ENCODE measurements at regions not wholly inside any gene's neighbourhood (a gene's known extent, or its start where the extent isn't known, plus 50 kb on each side); places are given as distances from the start of the nearest gene placed in this dataset.

GRCh38 chr4:31059753-31060522 is 339.8 kb downstream of the PCDH7 start:
- peak; percentile 19 for FAIRE-seq
- H3K4me3 ChIP-seq (ENCODE audit: low read depth in 1 of 3, low read length in 3 of 3): no peak overlapping the region
- no peak for DNase-seq
- no peak overlapping the region for H3K27ac ChIP-seq (ENCODE audit: low read depth in 1 of 3, low read length in 2 of 3)
- H3K9me3 ChIP-seq (ENCODE audit: control insufficient read depth in 2 of 2, insufficient read depth in 1 of 2, low read depth in 1 of 2, low read length in 1 of 2): no peaks in the 10 kb centered on the region
- no peaks in the 10 kb centered on the region for H3K27me3 ChIP-seq (ENCODE audit: control insufficient read depth in 3 of 3, insufficient read depth in 3 of 3, low read length in 3 of 3)
- 60 to 90% (median 78%) methylated on average over 2 of the region's 2 CpGs for WGBS, 3 donors
- H3K36me3 ChIP-seq (ENCODE audit: control insufficient read depth in 3 of 3, insufficient read depth in 2 of 3, low read depth in 1 of 3, low read length in 3 of 3): no peaks in the 10 kb centered on the region
- H3K4me1 ChIP-seq (ENCODE audit: control insufficient read depth in 3 of 3, insufficient read depth in 2 of 3, low read depth in 1 of 3, low read length in 2 of 3): no peaks in the 10 kb centered on the region

GRCh38 chr4:31065086-31065485 is 344.9 kb downstream of the PCDH7 start:
- Histone ChIP-seq H3K27me3 (ENCODE audit: control insufficient read depth in 3 of 3, insufficient read depth in 3 of 3, low read length in 3 of 3) (no peaks in the 10 kb centered on the region), H3K36me3 (ENCODE audit: control insufficient read depth in 3 of 3, insufficient read depth in 2 of 3, low read depth in 1 of 3, low read length in 3 of 3) (no peaks in the 10 kb centered on the region), H3K4me1 (ENCODE audit: control insufficient read depth in 3 of 3, insufficient read depth in 2 of 3, low read depth in 1 of 3, low read length in 2 of 3) (no peaks in the 10 kb centered on the region), H3K4me3 (ENCODE audit: low read depth in 1 of 3, low read length in 3 of 3) (no peak overlapping the region), H3K27ac (ENCODE audit: low read depth in 1 of 3, low read length in 2 of 3) (no peak overlapping the region), H3K9me3 (ENCODE audit: control insufficient read depth in 2 of 2, insufficient read depth in 1 of 2, low read depth in 1 of 2, low read length in 1 of 2) (no peaks in the 10 kb centered on the region)
- DNase-seq (no peak), FAIRE-seq (no peak)
- WGBS, 3 donors: 93 to 95% (median 94%) methylated on average over 3 of the region's 3 CpGs

DNA sequence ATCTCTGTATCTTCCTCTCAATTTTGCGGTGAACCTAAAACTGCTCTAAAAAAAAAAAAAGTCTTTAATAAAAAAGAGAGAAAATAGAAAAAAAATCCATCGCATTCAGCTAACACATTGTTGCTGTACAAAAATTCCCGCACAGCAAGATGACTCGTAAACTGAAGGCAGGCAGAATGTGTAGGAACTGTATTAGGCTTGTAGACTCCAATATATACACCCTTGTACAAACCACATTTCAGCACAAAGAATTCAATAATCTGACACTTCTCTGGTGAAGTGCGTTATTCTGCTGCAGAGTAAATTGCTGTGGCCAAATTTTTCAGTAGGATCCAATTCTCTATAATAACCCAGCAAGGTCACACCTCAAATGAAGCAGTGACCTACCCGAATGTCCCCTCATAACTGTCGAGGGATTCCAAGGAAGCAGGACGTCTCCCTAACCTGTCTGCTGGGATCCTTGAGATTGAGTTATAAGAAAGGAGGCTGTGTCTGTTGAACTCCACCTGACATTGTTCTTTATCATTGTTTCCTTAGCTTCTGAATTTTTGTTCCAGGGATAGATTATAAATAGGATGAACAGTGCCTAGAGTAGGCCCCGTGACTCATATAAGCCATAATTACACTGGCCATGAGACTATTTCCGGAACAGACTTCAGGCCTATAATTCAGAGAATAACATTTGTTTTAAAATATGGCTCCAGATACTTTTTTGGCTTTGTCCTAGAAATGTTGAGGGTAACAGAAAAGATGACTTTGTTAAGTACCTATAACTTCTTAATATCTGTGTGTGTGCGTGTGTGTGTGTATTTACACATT is 348.3 kb downstream of the PCDH7 start:
- no peaks in the 10 kb centered on the region for H3K27me3 ChIP-seq (ENCODE audit: control insufficient read depth in 3 of 3, insufficient read depth in 3 of 3, low read length in 3 of 3)
- H3K4me3 ChIP-seq (ENCODE audit: low read depth in 1 of 3, low read length in 3 of 3): no peak overlapping the region
- H3K9me3 ChIP-seq (ENCODE audit: control insufficient read depth in 2 of 2, insufficient read depth in 1 of 2, low read depth in 1 of 2, low read length in 1 of 2): no peaks in the 10 kb centered on the region
- H3K4me1 ChIP-seq (ENCODE audit: control insufficient read depth in 3 of 3, insufficient read depth in 2 of 3, low read depth in 1 of 3, low read length in 2 of 3): no peaks in the 10 kb centered on the region
- DNase-seq (no peak), FAIRE-seq (no peak)
- 88 to 91% (median 90%) methylated on average over 11 of the region's 11 CpGs for WGBS, 3 donors
- H3K36me3 ChIP-seq (ENCODE audit: control insufficient read depth in 3 of 3, insufficient read depth in 2 of 3, low read depth in 1 of 3, low read length in 3 of 3): no peaks in the 10 kb centered on the region
- H3K27ac ChIP-seq (ENCODE audit: low read depth in 1 of 3, low read length in 2 of 3): no peak overlapping the region

- H3K27ac ChIP-seq (ENCODE audit: low read depth in 1 of 3, low read length in 2 of 3): no peak overlapping the region
- H3K4me1 ChIP-seq (ENCODE audit: control insufficient read depth in 3 of 3, insufficient read depth in 2 of 3, low read depth in 1 of 3, low read length in 2 of 3): no peaks in the 10 kb centered on the region
- 72 to 79% (median 75%) methylated on average over 1 of the region's 1 CpG for WGBS, 3 donors
- no peak overlapping the region for H3K4me3 ChIP-seq (ENCODE audit: low read depth in 1 of 3, low read length in 3 of 3)
- no peaks in the 10 kb centered on the region for H3K27me3 ChIP-seq (ENCODE audit: control insufficient read depth in 3 of 3, insufficient read depth in 3 of 3, low read length in 3 of 3)
- H3K9me3 ChIP-seq (ENCODE audit: control insufficient read depth in 2 of 2, insufficient read depth in 1 of 2, low read depth in 1 of 2, low read length in 1 of 2): no peaks in the 10 kb centered on the region
- no peak for FAIRE-seq
- no peak for DNase-seq
- H3K36me3 ChIP-seq (ENCODE audit: control insufficient read depth in 3 of 3, insufficient read depth in 2 of 3, low read depth in 1 of 3, low read length in 3 of 3): no peaks in the 10 kb centered on the region
Observed at GRCh38 chr4:31069151-31069550, 349.0 kb downstream of the PCDH7 start.

DNA sequence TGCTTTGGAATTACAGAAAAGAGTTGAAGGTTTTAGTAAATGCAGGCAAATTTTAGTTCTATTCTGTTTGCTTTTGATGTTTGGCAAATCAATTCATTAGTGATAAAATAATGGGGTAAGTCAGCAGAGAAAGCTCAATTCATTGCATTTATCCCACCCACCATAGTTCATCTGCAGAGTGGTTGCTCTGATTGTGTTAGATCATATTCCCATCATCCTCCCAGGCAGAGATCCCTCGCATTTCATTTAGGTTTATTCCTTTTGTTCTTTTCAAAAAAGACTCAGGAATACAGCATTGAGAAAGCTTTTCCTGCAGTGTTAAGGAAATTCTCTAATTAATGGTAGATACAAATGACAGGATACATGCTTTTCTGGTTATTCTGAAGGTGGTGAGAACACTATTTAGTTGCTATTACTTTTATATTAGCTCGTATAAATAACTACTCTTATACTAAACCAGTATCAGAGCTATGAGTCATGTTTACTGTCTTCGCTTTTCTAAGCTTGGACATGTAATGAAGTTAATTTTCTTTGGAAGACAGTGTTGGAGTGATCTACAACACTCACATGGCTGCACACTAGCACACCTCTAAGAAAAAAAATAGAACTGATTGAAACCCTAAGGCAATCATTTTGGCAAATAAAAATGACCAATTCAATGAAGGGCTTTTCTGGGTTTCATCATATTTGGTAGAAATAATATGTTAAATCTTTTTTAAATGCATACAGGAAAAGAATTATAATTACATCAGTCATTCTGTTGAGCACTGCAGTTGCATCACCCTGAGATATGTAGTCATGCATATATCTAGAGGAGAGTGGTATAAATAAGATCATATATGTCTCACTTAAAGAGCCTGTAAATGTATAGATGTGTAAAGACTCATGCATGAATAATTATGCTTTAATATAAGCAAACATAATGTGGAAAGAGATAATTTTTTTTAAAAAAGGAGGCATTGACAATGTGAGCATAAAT is 351.6 kb downstream of the PCDH7 start:
- DNase-seq (no peak), FAIRE-seq (no peak)
- Histone ChIP-seq H3K4me1 (ENCODE audit: control insufficient read depth in 3 of 3, insufficient read depth in 2 of 3, low read depth in 1 of 3, low read length in 2 of 3) (no peaks in the 10 kb centered on the region), H3K36me3 (ENCODE audit: control insufficient read depth in 3 of 3, insufficient read depth in 2 of 3, low read depth in 1 of 3, low read length in 3 of 3) (no peaks in the 10 kb centered on the region), H3K9me3 (ENCODE audit: control insufficient read depth in 2 of 2, insufficient read depth in 1 of 2, low read depth in 1 of 2, low read length in 1 of 2) (no peaks in the 10 kb centered on the region), H3K4me3 (ENCODE audit: low read depth in 1 of 3, low read length in 3 of 3) (no peak overlapping the region), H3K27me3 (ENCODE audit: control insufficient read depth in 3 of 3, insufficient read depth in 3 of 3, low read length in 3 of 3) (no peaks in the 10 kb centered on the region), H3K27ac (ENCODE audit: low read depth in 1 of 3, low read length in 2 of 3) (no peak overlapping the region)
- WGBS, 3 donors: 72 to 84% (median 75%) methylated on average over 3 of the region's 3 CpGs

GRCh38 chr4:31075969-31076368 is 355.8 kb downstream of the PCDH7 start:
- H3K36me3 ChIP-seq (ENCODE audit: control insufficient read depth in 3 of 3, insufficient read depth in 2 of 3, low read depth in 1 of 3, low read length in 3 of 3): no peaks in the 10 kb centered on the region
- H3K4me1 ChIP-seq (ENCODE audit: control insufficient read depth in 3 of 3, insufficient read depth in 2 of 3, low read depth in 1 of 3, low read length in 2 of 3): no peaks in the 10 kb centered on the region
- no peak overlapping the region for H3K4me3 ChIP-seq (ENCODE audit: low read depth in 1 of 3, low read length in 3 of 3)
- 11 to 78% (median 37%) methylated on average over 1 of the region's 1 CpG for WGBS, 3 donors
- no peaks in the 10 kb centered on the region for H3K9me3 ChIP-seq (ENCODE audit: control insufficient read depth in 2 of 2, insufficient read depth in 1 of 2, low read depth in 1 of 2, low read length in 1 of 2)
- no peak overlapping the region for H3K27ac ChIP-seq (ENCODE audit: low read depth in 1 of 3, low read length in 2 of 3)
- no peaks in the 10 kb centered on the region for H3K27me3 ChIP-seq (ENCODE audit: control insufficient read depth in 3 of 3, insufficient read depth in 3 of 3, low read length in 3 of 3)
- FAIRE-seq: no peak
- DNase-seq: no peak

GRCh38 chr4:31078661-31079060 is 358.5 kb downstream of the PCDH7 start:
- H3K4me1 ChIP-seq (ENCODE audit: control insufficient read depth in 3 of 3, insufficient read depth in 2 of 3, low read depth in 1 of 3, low read length in 2 of 3): no peaks in the 10 kb centered on the region
- FAIRE-seq (no peak), DNase-seq (no peak)
- H3K4me3 ChIP-seq (ENCODE audit: low read depth in 1 of 3, low read length in 3 of 3): no peak overlapping the region
- no peak overlapping the region for H3K27ac ChIP-seq (ENCODE audit: low read depth in 1 of 3, low read length in 2 of 3)
- H3K9me3 ChIP-seq (ENCODE audit: control insufficient read depth in 2 of 2, insufficient read depth in 1 of 2, low read depth in 1 of 2, low read length in 1 of 2): no peaks in the 10 kb centered on the region
- no peaks in the 10 kb centered on the region for H3K36me3 ChIP-seq (ENCODE audit: control insufficient read depth in 3 of 3, insufficient read depth in 2 of 3, low read depth in 1 of 3, low read length in 3 of 3)
- 88 to 93% (median 92%) methylated on average over 1 of the region's 1 CpG for whole genome bisulfite sequencing, 3 donors
- no peaks in the 10 kb centered on the region for H3K27me3 ChIP-seq (ENCODE audit: control insufficient read depth in 3 of 3, insufficient read depth in 3 of 3, low read length in 3 of 3)

- Histone ChIP-seq H3K27ac (ENCODE audit: low read depth in 1 of 3, low read length in 2 of 3) (no peak overlapping the region), H3K27me3 (ENCODE audit: control insufficient read depth in 3 of 3, insufficient read depth in 3 of 3, low read length in 3 of 3) (no peaks in the 10 kb centered on the region), H3K36me3 (ENCODE audit: control insufficient read depth in 3 of 3, insufficient read depth in 2 of 3, low read depth in 1 of 3, low read length in 3 of 3) (no peaks in the 10 kb centered on the region), H3K4me3 (ENCODE audit: low read depth in 1 of 3, low read length in 3 of 3) (no peak overlapping the region), H3K4me1 (ENCODE audit: control insufficient read depth in 3 of 3, insufficient read depth in 2 of 3, low read depth in 1 of 3, low read length in 2 of 3) (no peaks in the 10 kb centered on the region), H3K9me3 (ENCODE audit: control insufficient read depth in 2 of 2, insufficient read depth in 1 of 2, low read depth in 1 of 2, low read length in 1 of 2) (no peaks in the 10 kb centered on the region)
- WGBS, 3 donors: 84 to 90% (median 88%) methylated on average over 3 of the region's 3 CpGs
- FAIRE-seq (no peak), DNase-seq (no peak)
Observed at GRCh38 chr4:31080887-31081286, 360.7 kb downstream of the PCDH7 start.

All from small intestine (tissue), 7 donors.